NCI-H1105 (cell line): ENCODE measurements at regions not wholly inside any gene's neighbourhood (a gene's known extent, or its start where the extent isn't known, plus 50 kb on each side); places are given as distances from the start of the nearest gene placed in this dataset.

ENCODE experiments used
- DNase-seq: peaks from one replicate; lab custom pipeline; 2025; lab: John Stamatoyannopoulos, UW

GRCh38 chr6:6376845-6377244, 56.4 kb upstream of the F13A1 start:
- DNase-seq = no peak

- DNase-seq = no peak
Measured at GRCh38 chr6:6377621-6378020, 57.2 kb upstream of the F13A1 start.

GRCh38 chr6:6379573-6379972, 59.1 kb upstream of the F13A1 start:
- no peak for DNase-seq

GRCh38 chr6:6384520-6384919, 64.1 kb upstream of the F13A1 start:
- DNase-seq = no peak

- no peak for DNase-seq
Measured at GRCh38 chr6:6386010-6386409, 65.5 kb upstream of the F13A1 start.

GRCh38 chr6:6390849-6391602, 70.6 kb upstream of the F13A1 start:
- DNase-seq = no peak

- no peak for DNase-seq
Measured at GRCh38 chr6:6392214-6393068, 72.0 kb upstream of the F13A1 start.

GRCh38 chr6:6393069-6393529, 72.6 kb upstream of the F13A1 start:
- DNase-seq = no peak

- DNase-seq = no peak
Measured at GRCh38 chr6:6395581-6396197, 75.2 kb upstream of the F13A1 start.

GRCh38 chr6:6397842-6398241, 77.4 kb upstream of the F13A1 start:
- DNase-seq = no peak

GRCh38 chr6:6399568-6399967, 79.1 kb upstream of the F13A1 start:
- no peak for DNase-seq

- no peak for DNase-seq
Measured at GRCh38 chr6:6401401-6401800, 80.9 kb upstream of the F13A1 start.

GRCh38 chr6:6402006-6402405, 81.5 kb upstream of the F13A1 start:
- no peak for DNase-seq

- no peak for DNase-seq
Measured at GRCh38 chr6:6402591-6402990, 82.1 kb upstream of the F13A1 start.

GRCh38 chr6:6405031-6405430, 84.6 kb upstream of the F13A1 start:
- DNase-seq = no peak

- DNase-seq = no peak
Measured at GRCh38 chr6:6405997-6406714, 85.7 kb upstream of the F13A1 start.

- no peak for DNase-seq
Measured at GRCh38 chr6:6406715-6407070, 86.2 kb upstream of the F13A1 start.

- DNase-seq = no peak
Measured at GRCh38 chr6:6407071-6407741, 86.7 kb upstream of the F13A1 start.

- no peak for DNase-seq
Measured at GRCh38 chr6:6409397-6410030, 89.1 kb upstream of the F13A1 start.

- no peak for DNase-seq
Measured at GRCh38 chr6:6411115-6411514, 90.7 kb upstream of the F13A1 start.

- DNase-seq = no peak
Measured at GRCh38 chr6:6412221-6412620, 91.8 kb upstream of the F13A1 start.
